22Rv1 (cell line): ENCODE measurements at regions not wholly inside any gene's neighbourhood (a gene's known extent, or its start where the extent isn't known, plus 50 kb on each side); places are given as distances from the start of the nearest gene placed in this dataset.
"Not testable (repeated sequence)": the region's sequence is repeated elsewhere in the genome, so short reads cannot be mapped to it uniquely, and the experiment has no call there.

ENCODE experiments used
- H3K27ac ChIP-seq: fragments of 450-650 bp; 2 replicates; pipeline ENCODE4 v1.5.1; 2017
- CTCF ChIP-seq: fragments of 450-650 bp; IDR thresholded peaks from 2 replicates; pipeline ENCODE4 v1.5.1; 2017; ENCODE audit warnings: mild to moderate bottlenecking
- ZFX ChIP-seq: fragments of 450-650 bp; IDR thresholded peaks from 2 replicates; pipeline ENCODE4 v1.6.1; 2017; ENCODE audit warnings: antibody characterized with exemption, borderline replicate concordance

- no peak for TF ChIP-seq ZFX
- TF ChIP-seq CTCF: no peak
- no peak overlapping the region for H3K27ac ChIP-seq
Observed at GRCh38 chr12:88897723-88898122, 317.5 kb upstream of the KITLG start.

DNA sequence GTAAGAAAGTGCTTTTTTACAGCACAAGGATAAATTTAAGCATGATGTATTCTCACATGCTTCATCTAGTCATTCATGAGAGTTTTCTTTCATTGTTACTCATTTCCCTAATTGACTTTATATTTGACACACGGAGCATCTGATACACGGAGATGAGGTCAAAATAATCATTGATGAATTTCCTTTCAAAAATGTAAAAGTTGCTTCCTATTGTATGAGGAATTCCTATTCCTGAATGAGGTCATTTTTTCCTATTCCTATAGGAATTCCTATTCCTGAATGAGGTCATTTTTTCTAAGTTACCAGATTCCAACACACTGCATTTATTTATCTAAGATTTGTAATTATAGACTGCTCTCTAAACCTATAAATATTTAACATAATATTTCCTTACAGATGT lies 316.7 kb upstream of the KITLG start:
- TF ChIP-seq CTCF (no peak), ZFX (no peak)
- H3K27ac ChIP-seq: no peak overlapping the region

GRCh38 chr12:88895634-88896033 lies 315.4 kb upstream of the KITLG start:
- no peak overlapping the region for H3K27ac ChIP-seq
- no peak for TF ChIP-seq ZFX
- no peak for TF ChIP-seq CTCF

- no peak for TF ChIP-seq CTCF
- no peak for TF ChIP-seq ZFX
- no peak overlapping the region for H3K27ac ChIP-seq
Observed at GRCh38 chr12:88893801-88894200, 313.5 kb upstream of the KITLG start.

DNA sequence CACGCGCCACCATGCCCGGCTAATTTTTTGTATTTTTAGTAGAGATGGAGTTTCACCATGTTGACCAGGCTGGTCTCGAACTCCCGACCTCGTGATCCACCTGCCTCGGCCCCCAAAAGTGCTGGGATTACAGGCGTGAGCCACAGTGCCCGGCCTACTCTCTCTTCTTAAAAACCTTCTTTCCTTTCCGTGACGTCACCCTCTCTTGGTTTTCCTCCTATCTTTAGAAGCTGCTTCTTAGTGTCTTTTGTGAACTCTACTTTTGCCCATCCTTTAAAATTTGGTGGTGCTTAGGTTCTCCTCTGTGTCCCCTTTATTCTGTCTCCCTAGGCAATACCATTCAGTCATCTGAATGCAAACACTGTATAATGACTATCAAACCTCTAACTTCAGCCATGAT lies 311.2 kb upstream of the KITLG start:
- H3K27ac ChIP-seq: not testable (repeated sequence)

GRCh38 chr12:88889326-88890110 lies 309.2 kb upstream of the KITLG start:
- TF ChIP-seq CTCF (no peak), ZFX (no peak)
- H3K27ac ChIP-seq: no peak overlapping the region

DNA sequence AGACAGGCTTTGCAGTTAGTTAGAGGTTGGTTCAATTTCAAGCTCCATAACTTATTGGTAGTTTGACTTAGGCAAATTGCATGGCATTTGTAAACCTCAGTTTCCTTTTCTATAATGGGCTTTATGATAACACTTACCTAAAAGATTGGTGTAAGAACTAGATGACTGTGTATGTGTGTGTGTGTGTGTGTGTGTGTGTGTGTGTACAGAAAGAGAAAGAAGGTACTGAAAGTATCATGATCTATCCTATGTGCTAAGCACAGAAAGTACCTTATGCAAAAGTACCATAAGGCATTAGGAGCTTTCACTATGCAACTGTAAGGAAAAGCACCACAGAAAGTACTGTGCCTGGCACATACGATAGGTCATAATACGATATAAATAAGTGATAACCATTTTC lies 304.3 kb upstream of the KITLG start:
- no peak overlapping the region for H3K27ac ChIP-seq
- no peak for TF ChIP-seq ZFX
- TF ChIP-seq CTCF: no peak

DNA sequence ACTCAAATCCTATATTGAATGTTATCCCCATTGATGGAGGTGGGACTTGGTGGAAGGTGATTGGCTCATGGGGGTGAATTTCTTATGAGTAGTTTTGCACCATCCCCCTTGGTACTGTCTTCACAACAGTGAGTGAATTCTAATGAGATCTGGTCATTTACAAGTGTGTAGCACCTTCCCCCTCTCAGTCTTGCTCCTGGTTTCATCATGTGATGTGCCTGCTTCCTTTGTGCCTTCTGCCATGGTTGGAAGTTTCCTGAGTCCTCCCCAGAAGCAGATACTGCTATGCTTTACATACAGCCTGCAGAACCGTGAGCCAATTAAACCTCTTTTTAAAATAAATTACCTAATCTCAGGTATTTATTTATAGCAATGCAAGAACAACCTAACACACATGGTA lies 302.4 kb upstream of the KITLG start:
- H3K27ac ChIP-seq: no peak overlapping the region
- TF ChIP-seq CTCF: no peak
- TF ChIP-seq ZFX: no peak
